ENCODE measurements at regions not wholly inside any gene's neighbourhood (a gene's known extent, or its start where the extent isn't known, plus 50 kb on each side); places are given as distances from the start of the nearest gene placed in this dataset.
"Not testable (repeated sequence)": the region's sequence is repeated elsewhere in the genome, so short reads cannot be mapped to it uniquely, and the experiment has no call there.

DNA sequence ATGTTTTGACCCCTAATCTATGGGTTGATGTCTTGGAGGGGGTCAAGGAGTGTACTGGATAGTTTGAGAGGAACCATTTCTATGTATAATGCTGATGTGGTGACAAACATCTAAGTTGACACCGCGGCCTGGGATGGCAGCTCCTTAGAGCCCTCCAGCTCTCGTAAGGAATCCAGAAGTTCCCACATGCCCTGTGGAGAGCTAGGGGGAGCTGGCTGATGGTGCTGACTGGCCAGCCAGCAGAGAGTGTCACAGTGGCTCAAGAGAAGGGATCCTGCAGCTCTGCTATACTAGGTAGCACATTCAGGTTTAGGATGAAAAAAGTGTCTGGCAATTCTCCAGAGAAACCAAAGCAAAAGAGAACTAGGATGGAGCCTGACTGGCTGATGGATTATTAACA is 842.2 kb upstream of the VRK2 start:
- Mint-ChIP-seq H3K4me1 (no peaks in the 10 kb centered on the region), H3K27me3 (no peaks in the 10 kb centered on the region), H3K27ac (no peak overlapping the region), H3K4me3 (no peak overlapping the region), H3K36me3 (no peaks in the 10 kb centered on the region), H3K9me3 (peaks cover 0 to 19% (median 8%) of the 10 kb centered on the region in 7 donors)
- no peak overlapping the region for H3K4me3 ChIP-seq (ENCODE audit: low read depth, low read length)
- no peak overlapping the region for H3K27ac ChIP-seq (ENCODE audit: insufficient read depth, low read length, poor library complexity, severe bottlenecking)
- no peaks in the 10 kb centered on the region for H3K4me1 ChIP-seq (ENCODE audit: control insufficient read depth, insufficient read depth, low read length, poor library complexity, severe bottlenecking)
- H3K27me3 ChIP-seq (ENCODE audit: control insufficient read depth, insufficient read depth, low read length) = no peaks in the 10 kb centered on the region
- H3K9me3 ChIP-seq (ENCODE audit: control insufficient read depth in 2 of 2, low read length in 2 of 2) = peaks cover 4 to 10% of the 10 kb centered on the region in 2 experiments
- DNase-seq = no peak
- no peak for ATAC-seq (ENCODE audit: low read depth in 2 of 2)
- no peaks in the 10 kb centered on the region for H3K36me3 ChIP-seq (ENCODE audit: control insufficient read depth, insufficient read depth, low read length)

DNA sequence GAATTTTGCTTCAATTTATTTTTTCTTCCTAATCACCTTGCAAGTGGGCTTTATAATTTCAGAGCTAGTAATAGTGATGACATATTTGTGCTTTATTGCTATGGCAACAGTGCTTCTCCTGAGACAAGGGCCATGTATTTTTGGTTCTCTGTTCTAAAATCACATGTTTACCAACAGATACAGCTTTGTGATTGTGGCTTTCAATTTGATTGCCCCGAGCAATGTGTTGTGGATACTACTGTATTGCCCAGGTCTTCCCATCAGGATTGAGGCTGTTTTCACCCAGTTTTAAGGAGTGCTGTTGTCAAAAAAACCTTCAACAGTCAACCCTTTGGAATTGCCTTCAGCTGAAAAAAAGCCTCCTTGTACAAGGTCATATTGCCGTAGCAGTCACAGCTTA is 841.4 kb upstream of the VRK2 start:
- no peak for DNase-seq
- Histone ChIP-seq H3K9me3 (ENCODE audit: control insufficient read depth in 2 of 2, low read length in 2 of 2) (peaks cover 4 to 10% of the 10 kb centered on the region in 2 experiments), H3K27ac (ENCODE audit: insufficient read depth, low read length, poor library complexity, severe bottlenecking) (no peak overlapping the region), H3K4me1 (ENCODE audit: control insufficient read depth, insufficient read depth, low read length, poor library complexity, severe bottlenecking) (no peaks in the 10 kb centered on the region), H3K4me3 (ENCODE audit: low read depth, low read length) (no peak overlapping the region), H3K36me3 (ENCODE audit: control insufficient read depth, insufficient read depth, low read length) (no peaks in the 10 kb centered on the region), H3K27me3 (ENCODE audit: control insufficient read depth, insufficient read depth, low read length) (no peaks in the 10 kb centered on the region)
- no peak overlapping the region for H3K27ac Mint-ChIP-seq
- no peak overlapping the region for H3K4me3 Mint-ChIP-seq
- H3K9me3 Mint-ChIP-seq = peaks cover 0 to 17% (median 9%) of the 10 kb centered on the region in 7 donors
- no peak for ATAC-seq (ENCODE audit: low read depth in 2 of 2)
- no peaks in the 10 kb centered on the region for H3K4me1 Mint-ChIP-seq
- no peaks in the 10 kb centered on the region for H3K36me3 Mint-ChIP-seq
- no peaks in the 10 kb centered on the region for H3K27me3 Mint-ChIP-seq

DNA sequence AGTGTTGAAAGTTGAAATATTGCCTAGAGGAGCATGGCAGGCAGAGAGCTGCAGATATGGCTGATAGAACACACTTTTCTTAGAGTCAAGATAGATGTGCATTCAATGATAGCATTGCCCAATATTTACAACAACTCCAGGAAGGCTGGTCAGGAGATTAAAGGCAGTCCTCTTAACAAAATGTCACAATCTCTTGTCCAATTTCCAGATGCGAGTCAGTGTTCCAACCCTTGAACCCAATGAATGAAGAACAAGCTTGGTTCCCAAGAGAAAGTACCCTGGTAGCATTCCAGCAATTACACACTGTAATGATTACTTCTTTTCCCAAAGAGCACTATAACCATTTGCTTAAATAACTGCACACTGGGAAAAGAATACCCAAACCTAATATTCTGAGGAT is 839.4 kb upstream of the VRK2 start:
- ATAC-seq (ENCODE audit: low read depth in 2 of 2) (no peak), DNase-seq (no peak)
- Histone ChIP-seq H3K9me3 (ENCODE audit: control insufficient read depth in 2 of 2, low read length in 2 of 2) (peaks cover 4 to 10% of the 10 kb centered on the region in 2 experiments), H3K4me3 (ENCODE audit: low read depth, low read length) (no peak overlapping the region), H3K36me3 (ENCODE audit: control insufficient read depth, insufficient read depth, low read length) (no peaks in the 10 kb centered on the region), H3K27me3 (ENCODE audit: control insufficient read depth, insufficient read depth, low read length) (no peaks in the 10 kb centered on the region), H3K4me1 (ENCODE audit: control insufficient read depth, insufficient read depth, low read length, poor library complexity, severe bottlenecking) (no peaks in the 10 kb centered on the region), H3K27ac (ENCODE audit: insufficient read depth, low read length, poor library complexity, severe bottlenecking) (no peak overlapping the region)
- H3K27me3 Mint-ChIP-seq = no peaks in the 10 kb centered on the region
- no peaks in the 10 kb centered on the region for H3K4me1 Mint-ChIP-seq
- no peaks in the 10 kb centered on the region for H3K36me3 Mint-ChIP-seq
- no peak overlapping the region for H3K27ac Mint-ChIP-seq
- peaks cover 0 to 24% (median 7%) of the 10 kb centered on the region in 7 donors for H3K9me3 Mint-ChIP-seq
- H3K4me3 Mint-ChIP-seq = no peak overlapping the region

DNA sequence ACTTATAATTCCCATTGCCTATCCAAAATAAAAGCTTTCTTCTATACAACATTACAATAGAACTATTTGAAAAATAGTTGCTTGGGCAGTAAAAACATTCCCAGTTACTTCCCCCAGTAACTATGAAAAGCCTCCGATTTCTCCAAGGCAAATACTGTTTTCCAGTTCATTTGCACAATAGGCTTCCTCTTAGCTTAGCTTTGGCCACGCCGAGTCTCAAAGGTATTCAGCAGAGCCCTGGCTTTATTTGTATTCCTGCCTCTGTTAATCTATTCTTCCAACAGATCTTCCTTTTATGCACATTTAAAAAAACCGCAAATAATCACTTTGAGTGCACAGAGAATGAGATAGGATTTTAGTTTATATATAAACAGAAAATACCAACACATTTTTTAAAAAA is 836.8 kb upstream of the VRK2 start:
- no peaks in the 10 kb centered on the region for H3K4me1 Mint-ChIP-seq
- peaks cover 0 to 34% (median 9%) of the 10 kb centered on the region in 7 donors for H3K9me3 Mint-ChIP-seq

DNA sequence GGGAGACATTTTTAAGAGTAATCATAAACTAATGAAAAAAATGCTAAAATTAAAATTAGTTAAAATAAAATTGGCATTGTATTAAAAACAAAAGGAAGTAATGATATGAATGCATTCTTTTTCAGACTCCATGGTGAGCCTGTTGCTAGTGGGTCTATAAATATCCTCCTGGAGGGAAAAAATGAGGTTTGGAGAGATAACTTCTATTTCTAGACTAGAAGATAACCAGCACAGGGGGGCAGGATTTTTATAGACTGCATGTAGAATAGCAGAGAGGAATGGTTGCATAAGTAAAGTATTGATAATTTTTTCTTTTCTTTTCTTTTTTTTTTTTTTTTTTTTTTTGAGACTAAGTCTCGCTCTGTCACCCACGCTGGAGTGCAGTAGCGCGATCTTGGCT is 835.8 kb upstream of the VRK2 start:
- H3K4me1 Mint-ChIP-seq = no peaks in the 10 kb centered on the region
- no peaks in the 10 kb centered on the region for H3K27me3 ChIP-seq (ENCODE audit: control insufficient read depth, insufficient read depth, low read length)
- H3K27ac Mint-ChIP-seq = no peak overlapping the region
- H3K4me3 Mint-ChIP-seq = no peak overlapping the region
- no peak for ATAC-seq (ENCODE audit: low read depth in 2 of 2)
- no peak overlapping the region for H3K4me3 ChIP-seq (ENCODE audit: low read depth, low read length)
- H3K36me3 ChIP-seq (ENCODE audit: control insufficient read depth, insufficient read depth, low read length) = no peaks in the 10 kb centered on the region
- no peak overlapping the region for H3K27ac ChIP-seq (ENCODE audit: insufficient read depth, low read length, poor library complexity, severe bottlenecking)
- no peaks in the 10 kb centered on the region for H3K36me3 Mint-ChIP-seq
- peaks cover 0 to 29% (median 11%) of the 10 kb centered on the region in 7 donors for H3K9me3 Mint-ChIP-seq
- no peaks in the 10 kb centered on the region for H3K27me3 Mint-ChIP-seq
- no peak for DNase-seq
- peaks cover 2 to 7% of the 10 kb centered on the region in 2 experiments for H3K9me3 ChIP-seq (ENCODE audit: control insufficient read depth in 2 of 2, low read length in 2 of 2)
- no peaks in the 10 kb centered on the region for H3K4me1 ChIP-seq (ENCODE audit: control insufficient read depth, insufficient read depth, low read length, poor library complexity, severe bottlenecking)

More for the DNA sequence above, 836.8 kb upstream of the VRK2 start:
- DNase-seq (no peak), ATAC-seq (ENCODE audit: low read depth in 2 of 2) (no peak)
- Histone ChIP-seq H3K9me3 (ENCODE audit: control insufficient read depth in 2 of 2, low read length in 2 of 2) (peaks cover 5 to 10% of the 10 kb centered on the region in 2 experiments), H3K27me3 (ENCODE audit: control insufficient read depth, insufficient read depth, low read length) (no peaks in the 10 kb centered on the region), H3K36me3 (ENCODE audit: control insufficient read depth, insufficient read depth, low read length) (no peaks in the 10 kb centered on the region), H3K27ac (ENCODE audit: insufficient read depth, low read length, poor library complexity, severe bottlenecking) (no peak overlapping the region), H3K4me3 (ENCODE audit: low read depth, low read length) (no peak overlapping the region), H3K4me1 (ENCODE audit: control insufficient read depth, insufficient read depth, low read length, poor library complexity, severe bottlenecking) (no peaks in the 10 kb centered on the region)
- H3K27ac Mint-ChIP-seq = no peak overlapping the region
- no peaks in the 10 kb centered on the region for H3K27me3 Mint-ChIP-seq
- H3K4me3 Mint-ChIP-seq = no peak overlapping the region
- H3K36me3 Mint-ChIP-seq = no peaks in the 10 kb centered on the region

DNA sequence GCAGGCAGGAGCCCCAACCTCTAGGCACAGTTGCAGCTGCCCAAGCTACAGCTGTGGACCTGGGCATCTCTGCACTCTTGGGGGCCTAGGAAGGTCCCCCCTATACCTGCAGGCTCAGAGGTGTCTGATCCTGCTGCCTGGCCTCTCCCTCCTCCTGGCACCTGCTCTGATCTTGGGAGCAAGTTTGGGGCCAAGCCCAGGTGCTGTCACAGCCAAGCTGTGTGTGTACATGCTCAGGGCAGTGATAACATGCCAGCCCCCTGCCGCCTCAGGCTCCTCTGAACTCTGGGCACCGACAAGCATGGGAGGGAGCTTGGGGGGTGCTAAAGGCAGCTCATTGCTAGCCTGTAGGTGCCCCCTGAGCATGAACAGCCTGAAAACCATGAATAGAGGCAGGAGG is 829.6 kb upstream of the VRK2 start:
- Histone ChIP-seq H3K9me3 (ENCODE audit: control insufficient read depth in 2 of 2, low read length in 2 of 2) (peaks cover 2 to 4% of the 10 kb centered on the region in 2 experiments), H3K27ac (ENCODE audit: insufficient read depth, low read length, poor library complexity, severe bottlenecking) (no peak overlapping the region), H3K4me3 (ENCODE audit: low read depth, low read length) (no peak overlapping the region), H3K27me3 (ENCODE audit: control insufficient read depth, insufficient read depth, low read length) (no peaks in the 10 kb centered on the region), H3K36me3 (ENCODE audit: control insufficient read depth, insufficient read depth, low read length) (no peaks in the 10 kb centered on the region), H3K4me1 (ENCODE audit: control insufficient read depth, insufficient read depth, low read length, poor library complexity, severe bottlenecking) (no peaks in the 10 kb centered on the region)
- DNase-seq = no peak
- Mint-ChIP-seq H3K27ac (no peak overlapping the region), H3K27me3 (no peaks in the 10 kb centered on the region), H3K4me3 (no peak overlapping the region), H3K36me3 (no peaks in the 10 kb centered on the region), H3K9me3 (peaks cover 0 to 17% (median 8%) of the 10 kb centered on the region in 7 donors), H3K4me1 (no peaks in the 10 kb centered on the region)
- ATAC-seq (ENCODE audit: low read depth in 2 of 2) = no peak

DNA sequence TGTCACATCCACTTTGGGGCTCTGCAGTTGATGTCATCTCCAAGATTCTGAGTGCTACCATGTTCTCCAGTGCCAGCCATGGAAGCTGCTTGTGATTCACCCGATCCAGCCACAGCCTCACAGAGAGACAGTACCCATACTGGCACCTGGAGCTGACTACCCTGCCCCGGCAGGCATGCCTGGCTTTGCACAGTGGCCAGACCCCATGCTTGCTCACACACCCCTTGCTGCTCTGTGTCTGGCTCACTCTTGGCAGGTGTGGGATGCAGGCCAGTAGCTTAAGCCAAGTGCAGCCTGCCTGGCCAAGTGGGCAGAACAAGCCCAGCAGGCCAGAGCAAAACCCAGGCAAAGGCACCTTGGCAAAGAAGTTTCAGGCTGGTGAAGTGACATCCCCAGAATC is 828.4 kb upstream of the VRK2 start:
- ATAC-seq (ENCODE audit: low read depth in 2 of 2) (no peak), DNase-seq (no peak)
- Mint-ChIP-seq H3K4me3 (no peak overlapping the region), H3K4me1 (no peaks in the 10 kb centered on the region), H3K9me3 (peaks cover 0 to 15% (median 8%) of the 10 kb centered on the region in 7 donors), H3K27ac (no peak overlapping the region), H3K36me3 (no peaks in the 10 kb centered on the region), H3K27me3 (no peaks in the 10 kb centered on the region)
- H3K27me3 ChIP-seq (ENCODE audit: control insufficient read depth, insufficient read depth, low read length) = no peaks in the 10 kb centered on the region
- no peak overlapping the region for H3K27ac ChIP-seq (ENCODE audit: insufficient read depth, low read length, poor library complexity, severe bottlenecking)
- no peak overlapping the region for H3K4me3 ChIP-seq (ENCODE audit: low read depth, low read length)
- no peaks in the 10 kb centered on the region for H3K4me1 ChIP-seq (ENCODE audit: control insufficient read depth, insufficient read depth, low read length, poor library complexity, severe bottlenecking)
- peaks cover 1 to 4% of the 10 kb centered on the region in 2 experiments for H3K9me3 ChIP-seq (ENCODE audit: control insufficient read depth in 2 of 2, low read length in 2 of 2)
- H3K36me3 ChIP-seq (ENCODE audit: control insufficient read depth, insufficient read depth, low read length) = no peaks in the 10 kb centered on the region

DNA sequence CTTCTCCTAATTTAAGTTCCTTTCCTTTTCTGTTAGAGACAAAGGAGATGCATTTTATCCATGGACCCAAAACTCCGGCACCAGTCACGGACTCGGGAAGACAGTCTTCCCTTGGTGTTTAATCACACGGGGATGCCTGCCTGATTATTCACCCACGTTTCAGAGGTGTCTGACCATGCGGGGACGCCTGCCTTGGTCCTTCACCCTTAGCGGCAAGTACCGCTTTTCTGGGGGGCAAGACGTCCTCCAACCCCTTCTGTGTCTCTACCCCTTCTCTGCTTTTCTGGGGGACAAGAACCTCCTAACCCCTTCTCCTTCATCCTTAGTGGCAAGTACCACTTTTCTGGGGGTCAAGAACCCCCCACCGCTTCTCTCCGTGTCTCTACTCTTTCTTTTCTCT is 816.9 kb upstream of the VRK2 start:
- H3K36me3 Mint-ChIP-seq; H3K27me3 Mint-ChIP-seq; DNase-seq; H3K4me3 Mint-ChIP-seq; H3K36me3 ChIP-seq (ENCODE audit: control insufficient read depth, insufficient read depth, low read length); H3K27ac Mint-ChIP-seq; H3K4me1 Mint-ChIP-seq; H3K27ac ChIP-seq (ENCODE audit: insufficient read depth, low read length, poor library complexity, severe bottlenecking); H3K4me1 ChIP-seq (ENCODE audit: control insufficient read depth, insufficient read depth, low read length, poor library complexity, severe bottlenecking); ATAC-seq (ENCODE audit: low read depth in 2 of 2); H3K4me3 ChIP-seq (ENCODE audit: low read depth, low read length); H3K9me3 ChIP-seq (ENCODE audit: control insufficient read depth in 2 of 2, low read length in 2 of 2); H3K27me3 ChIP-seq (ENCODE audit: control insufficient read depth, insufficient read depth, low read length): not testable (repeated sequence)
- H3K9me3 Mint-ChIP-seq = peaks cover 0 to 11% (median 3%) of the 10 kb centered on the region in 7 donors

Data from CD4-positive, CD25-positive, alpha-beta regulatory T cell (primary cell).